ENCODE measurements at regions not wholly inside any gene's neighbourhood (a gene's known extent, or its start where the extent isn't known, plus 50 kb on each side); places are given as distances from the start of the nearest gene placed in this dataset.

GRCh38 chr5:25891691-25892090 lies 1146.7 kb downstream of the CDH9 start:
- no peak for ATAC-seq
- TF ChIP-seq ZNF687 (IDR thresholded peaks at IDR 0.05) (no peak), BMI1 (IDR thresholded peaks at IDR 0.05; ENCODE audit: borderline replicate concordance) (no peak), RFX5 (IDR thresholded peaks at IDR 0.05; ENCODE audit: low read depth, low read length) (no peak), ZNF622 (IDR thresholded peaks at IDR 0.05) (no peak), E4F1 (IDR thresholded peaks at IDR 0.05; ENCODE audit: borderline replicate concordance, partially characterized antibody) (no peak), MTA3 (IDR thresholded peaks at IDR 0.05; ENCODE audit: borderline replicate concordance, low read length) (no peak)
- no peak for DNase-seq (ENCODE audit: low read depth, low spot score)
- intact Hi-C loops (cut with micrococcal nuclease; ENCODE audit: unreplicated experiment) (no loop called here), in situ Hi-C loops (cut with MboI) (no loop called here)
- no peaks in the 10 kb centered on the region for H3K79me2 ChIP-seq (ENCODE audit: control insufficient read depth, insufficient read depth, low read length)
- BruUV-seq (replicated peaks), result no TSS peak
- no peaks in the 10 kb centered on the region for H3K4me1 ChIP-seq (ENCODE audit: control insufficient read depth, insufficient read depth, low read length)
- H3K9me3 ChIP-seq (replicated peaks; ENCODE audit: control insufficient read depth, insufficient read depth, low read length), result no peaks in the 10 kb centered on the region
- no peaks in the 10 kb centered on the region for H4K20me1 ChIP-seq (ENCODE audit: control insufficient read depth, insufficient read depth)
- no peak overlapping the region for H3K4me3 ChIP-seq
- no peak overlapping the region for H3K9ac ChIP-seq (ENCODE audit: control insufficient read depth, insufficient read depth, low read length)
- ChIA-PET SMC1A (ENCODE audit: uncharacterized antibody, unreplicated experiment) (no interaction called here), CTCF (no interaction called here), POLR2A (no interaction called here), RAD21 (ENCODE audit: unreplicated experiment) (no interaction called here)
- no peak for FAIRE-seq
- H3K27ac ChIP-seq (ENCODE audit: control insufficient read depth, insufficient read depth), result no peak overlapping the region
- no peak overlapping the region for H3K4me2 ChIP-seq (ENCODE audit: control insufficient read depth, insufficient read depth)
- no peaks in the 10 kb centered on the region for H3K36me3 ChIP-seq (ENCODE audit: control insufficient read depth in 2 of 2, insufficient read depth in 2 of 2, low read length in 1 of 2)
- H2AFZ ChIP-seq (ENCODE audit: control insufficient read depth, low read depth, low read length), result no peak overlapping the region
- H3K27me3 ChIP-seq (replicated peaks in 1 of 2; ENCODE audit: control insufficient read depth in 2 of 2, insufficient read depth in 2 of 2, low read length in 1 of 2), result no peaks in the 10 kb centered on the region
- WGBS (ENCODE audit: insufficient coverage, insufficient replicate concordance, low lambda C conversion rate, missing lambda C conversion rate), result 5% methylated on average over 2 of the region's 2 CpGs
